Mesenchymal stem cell (in vitro differentiated cells and primary cell): ENCODE measurements at regions not wholly inside any gene's neighbourhood (a gene's known extent, or its start where the extent isn't known, plus 50 kb on each side); places are given as distances from the start of the nearest gene placed in this dataset.
A peak's percentile ranks its signal among the peaks of the same experiment; 100 is the strongest.

Experiments used
- DNase-seq: peaks from one replicate; pipeline ENCODE4 v3.0.0-alpha.2; 2013
- H2AFZ ChIP-seq: one replicate; pipeline ENCODE4 v1.6.1; 2013; ENCODE audit warnings: low read depth, mild to moderate bottlenecking, control low read depth, inconsistent platforms, low read length, moderate library complexity
- H2AK5ac ChIP-seq: 2 replicates; pipeline ENCODE4 v1.6.1; 2013; ENCODE audit warnings: low read length, moderate library complexity, mild to moderate bottlenecking, inconsistent platforms; ENCODE audit not compliant: severe bottlenecking
- H2BK120ac ChIP-seq: one replicate; pipeline ENCODE4 v1.6.1; 2013; ENCODE audit warnings: low read depth, mild to moderate bottlenecking, inconsistent platforms, low read length, moderate library complexity
- H2BK12ac ChIP-seq, 2 experiments: one replicate each; pipeline ENCODE4 v1.6.1; 2013; ENCODE audit warnings: inconsistent platforms in 2 of 2, low read length in 2 of 2, mild to moderate bottlenecking in 2 of 2, moderate library complexity in 2 of 2, control low read depth in 1 of 2
- H2BK15ac ChIP-seq: one replicate; pipeline ENCODE4 v1.6.1; 2013; ENCODE audit warnings: mild to moderate bottlenecking, low read depth, inconsistent platforms; ENCODE audit not compliant: poor library complexity, severe bottlenecking
- H2BK5ac ChIP-seq: 2 replicates; pipeline ENCODE4 v1.6.1; 2013; ENCODE audit warnings: low read depth, mild to moderate bottlenecking, low read length, control low read depth, inconsistent platforms; ENCODE audit not compliant: poor library complexity, severe bottlenecking
- H3K14ac ChIP-seq, 2 experiments: one replicate each; pipeline ENCODE4 v1.6.1; 2013; ENCODE audit warnings: inconsistent platforms in 2 of 2, low read length in 2 of 2, control low read depth in 1 of 2, mild to moderate bottlenecking in 1 of 2, moderate library complexity in 1 of 2
- H3K18ac ChIP-seq, 2 experiments: one replicate each; pipeline ENCODE4 v1.6.1; 2013; ENCODE audit warnings: inconsistent platforms in 2 of 2, low read length in 2 of 2, control low read depth in 1 of 2, low read depth in 1 of 2, mild to moderate bottlenecking in 1 of 2
- H3K23ac ChIP-seq, 2 experiments: one replicate each; pipeline ENCODE4 v1.6.1; 2013; ENCODE audit warnings: inconsistent platforms in 2 of 2, low read length in 2 of 2, mild to moderate bottlenecking in 2 of 2, moderate library complexity in 2 of 2, control low read depth in 1 of 2
- H3K27ac ChIP-seq: 2 replicates; pipeline ENCODE4 v1.5.1; 2013; ENCODE audit warnings: mild to moderate bottlenecking, moderate library complexity, low read length, control low read depth, inconsistent platforms; ENCODE audit not compliant: poor library complexity, severe bottlenecking
- H3K27me3 ChIP-seq, 2 experiments: 2 replicates each; pipeline versions ENCODE4 v1.6.1 to v1.7.0; 2013; ENCODE audit warnings: low read length in 2 of 2, mild to moderate bottlenecking in 2 of 2, moderate library complexity in 2 of 2, control low read depth in 1 of 2, inconsistent platforms in 1 of 2; ENCODE audit not compliant: control insufficient read depth in 1 of 2, insufficient read depth in 1 of 2
- H3K36me3 ChIP-seq, 2 experiments: 2 replicates each; pipeline versions ENCODE4 v1.6.1 to v1.7.0; 2013; ENCODE audit warnings: low read length in 2 of 2, control low read depth in 1 of 2, inconsistent platforms in 1 of 2, low read depth in 1 of 2, mild to moderate bottlenecking in 1 of 2; ENCODE audit not compliant: insufficient read depth in 2 of 2, control insufficient read depth in 1 of 2
- H3K4ac ChIP-seq, 2 experiments: one replicate each; pipeline ENCODE4 v1.6.1; 2013; ENCODE audit warnings: inconsistent platforms in 2 of 2, low read length in 2 of 2, mild to moderate bottlenecking in 2 of 2, moderate library complexity in 2 of 2, control low read depth in 1 of 2, low read depth in 1 of 2
- H3K4me1 ChIP-seq: 2 replicates; pipeline ENCODE4 v1.6.1; 2013; ENCODE audit warnings: low read depth, low read length, control low read depth; ENCODE audit not compliant: control insufficient read depth, insufficient read depth
- H3K4me2 ChIP-seq: 2 replicates; pipeline ENCODE4 v1.6.1; 2013; ENCODE audit warnings: low read length, mild to moderate bottlenecking, inconsistent platforms; ENCODE audit not compliant: poor library complexity, severe bottlenecking
- H3K4me3 ChIP-seq, 2 experiments: 2 replicates each; pipeline versions ENCODE4 v1.5.1 to v1.7.0; 2013; ENCODE audit warnings: low read length in 2 of 2, mild to moderate bottlenecking in 2 of 2, control low read depth in 1 of 2, low read depth in 1 of 2; ENCODE audit not compliant: insufficient read depth in 1 of 2
- H3K79me1 ChIP-seq: replicated peaks from 2 replicates; pipeline ENCODE4 v1.6.1; 2013; ENCODE audit warnings: mild to moderate bottlenecking, control low read depth, low read length, inconsistent platforms; ENCODE audit not compliant: poor library complexity, severe bottlenecking
- H3K9ac ChIP-seq: 2 replicates; pipeline ENCODE4 v1.7.0; 2013; ENCODE audit warnings: mild to moderate bottlenecking, low read length, moderate library complexity
- H3K9me3 ChIP-seq: 2 replicates; pipeline ENCODE4 v1.7.0; 2013; ENCODE audit warnings: mild to moderate bottlenecking, low read length; ENCODE audit not compliant: control insufficient read depth
- H4K8ac ChIP-seq: one replicate; pipeline ENCODE4 v1.6.1; 2013; ENCODE audit warnings: inconsistent platforms, mild to moderate bottlenecking, low read length, moderate library complexity
- H4K91ac ChIP-seq: one replicate; pipeline ENCODE4 v1.6.1; 2013; ENCODE audit warnings: mild to moderate bottlenecking, low read length, inconsistent platforms
- WGBS: methylation state at CpG from one replicate; pipeline ENCODE4 v1.1.7; 2013; ENCODE audit warnings: mixed read lengths; 5-methylcytosine and 5-hydroxymethylcytosine counted together

GRCh38 chr3:57009802-57010201 lies 50.7 kb upstream of the SPATA12 start:
- no peak for DNase-seq
- Histone ChIP-seq H3K4me1 (peaks cover 11% of the 10 kb centered on the region), H2BK5ac (no peak overlapping the region), H2BK15ac (no peak overlapping the region), H2BK12ac (no peak overlapping the region), H3K79me1 (no peaks in the 10 kb centered on the region), H3K4ac (no peak overlapping the region), H3K9me3 (no peaks in the 10 kb centered on the region), H4K8ac (no peak overlapping the region), H2BK120ac (no peak overlapping the region), H3K36me3 (peaks cover 3 to 9% of the 10 kb centered on the region in 2 experiments), H3K18ac (peak overlapping the region in 1 of 2 experiments; percentile 34), H3K27ac (no peak overlapping the region), H3K9ac (peak overlapping the region; percentile 88), H2AFZ (no peak overlapping the region), H3K4me2 (no peak overlapping the region), H4K91ac (no peak overlapping the region), H3K23ac (no peak overlapping the region), H3K14ac (no peak overlapping the region), H3K4me3 (peak overlapping the region in 1 of 2 experiments; percentile 21), H3K27me3 (no peaks in the 10 kb centered on the region), H2AK5ac (no peak overlapping the region)
- WGBS = 98% methylated on average over 7 of the region's 7 CpGs

GRCh38 chr3:57009367-57009766 lies 51.1 kb upstream of the SPATA12 start:
- H3K36me3 ChIP-seq = peaks cover 3 to 9% of the 10 kb centered on the region in 2 experiments
- H4K91ac ChIP-seq = peak overlapping the region; percentile 86
- H3K4me2 ChIP-seq = no peak overlapping the region
- no peak overlapping the region for H3K27ac ChIP-seq
- H2BK5ac ChIP-seq = no peak overlapping the region
- H2AK5ac ChIP-seq = no peak overlapping the region
- peak overlapping the region in 1 of 2 experiments; percentile 84 for H3K4ac ChIP-seq
- peak overlapping the region in 1 of 2 experiments; percentile 83 for H3K14ac ChIP-seq
- H3K9me3 ChIP-seq = no peaks in the 10 kb centered on the region
- no peak overlapping the region for H2AFZ ChIP-seq
- H2BK120ac ChIP-seq = peak overlapping the region; percentile 42
- peaks cover 0 to 2% of the 10 kb centered on the region in 2 experiments for H3K27me3 ChIP-seq
- H4K8ac ChIP-seq = no peak overlapping the region
- no peaks in the 10 kb centered on the region for H3K79me1 ChIP-seq
- peak overlapping the region in 1 of 2 experiments; percentile 70 for H3K23ac ChIP-seq
- peak overlapping the region; percentile 79 to 98 for H2BK12ac ChIP-seq
- H3K4me3 ChIP-seq = peak overlapping the region in 1 of 2 experiments; percentile 21
- H2BK15ac ChIP-seq = no peak overlapping the region
- H3K4me1 ChIP-seq = peaks cover 11% of the 10 kb centered on the region
- WGBS = 62% methylated on average over 5 of the region's 7 CpGs
- no peak for DNase-seq
- peak overlapping the region; percentile 88 for H3K9ac ChIP-seq
- H3K18ac ChIP-seq = peak overlapping the region; percentile 37 to 85

GRCh38 chr3:57007521-57008460 lies 52.7 kb upstream of the SPATA12 start:
- 48% methylated on average over 18 of the region's 18 CpGs for WGBS
- Histone ChIP-seq H2AFZ (no peak overlapping the region), H3K18ac (peak overlapping the region; percentile 52 to 78), H3K4ac (peak overlapping the region; percentile 42 to 71), H2AK5ac (no peak overlapping the region), H3K79me1 (no peaks in the 10 kb centered on the region), H3K9me3 (no peaks in the 10 kb centered on the region), H4K91ac (peak overlapping the region; percentile 83), H3K23ac (no peak overlapping the region), H2BK120ac (peak overlapping the region; percentile 86), H3K27me3 (peaks cover 0 to 4% of the 10 kb centered on the region in 2 experiments), H3K4me3 (peak overlapping the region in 1 of 2 experiments; percentile 64), H4K8ac (peak overlapping the region; percentile 96), H2BK12ac (peak overlapping the region; percentile 7 to 84), H2BK15ac (peak overlapping the region; percentile 73), H3K27ac (peak overlapping the region; percentile 54), H3K4me1 (peaks cover 11% of the 10 kb centered on the region), H2BK5ac (no peak overlapping the region), H3K14ac (no peak overlapping the region), H3K36me3 (peaks cover under 1 to 9% of the 10 kb centered on the region in 2 experiments), H3K4me2 (peak overlapping the region; percentile 5), H3K9ac (peak overlapping the region; percentile 88)
- DNase-seq = peak; percentile 89

- Histone ChIP-seq H4K8ac (no peak overlapping the region), H3K36me3 (peaks cover 0 to 9% of the 10 kb centered on the region in 2 experiments), H3K4me3 (peak overlapping the region in 1 of 2 experiments; percentile 19), H3K4me2 (no peak overlapping the region), H3K9me3 (no peaks in the 10 kb centered on the region), H3K4ac (peak overlapping the region in 1 of 2 experiments; percentile 71), H2AK5ac (no peak overlapping the region), H3K4me1 (peaks cover 11% of the 10 kb centered on the region), H4K91ac (peak overlapping the region; percentile 70), H2BK12ac (peak overlapping the region; percentile 65 to 73), H2BK15ac (no peak overlapping the region), H2AFZ (no peak overlapping the region), H3K18ac (peak overlapping the region in 1 of 2 experiments; percentile 75), H3K27me3 (peaks cover 0 to 4% of the 10 kb centered on the region in 2 experiments), H2BK120ac (no peak overlapping the region), H3K14ac (peak overlapping the region in 1 of 2 experiments; percentile 26), H3K27ac (peak overlapping the region; percentile 54), H3K79me1 (no peaks in the 10 kb centered on the region), H3K9ac (peak overlapping the region; percentile 88), H3K23ac (no peak overlapping the region), H2BK5ac (no peak overlapping the region)
- peak; percentile 49 for DNase-seq
- 45% methylated on average over 6 of the region's 7 CpGs for WGBS
These were observed 53.5 kb upstream of the SPATA12 start for GRCh38 chr3:57006949-57007419.
